T-cell (primary cell): ENCODE measurements at regions not wholly inside any gene's neighbourhood (a gene's known extent, or its start where the extent isn't known, plus 50 kb on each side); places are given as distances from the start of the nearest gene placed in this dataset.

Experiments used
- ATAC-seq, 4 experiments: fragments of 200-7000 bp in 3 of 4; fragments of 150-1000 bp in 1 of 4; cut with Tn5 transposase; replicated peaks in 1 of 4; 1 replicate in 3 of 4; 2 replicates in 1 of 4; pipeline ENCODE4 v1.10.0; 2021; ENCODE audit warnings: moderate library complexity in 3 of 4, mild to moderate bottlenecking in 2 of 4, moderate number of reproducible peaks in 1 of 4
- CTCF ChIA-PET, 2 donors: fragments of 300-600 bp; sonication (Branson Sonifier 250); formaldehyde crosslinking; loops; one replicate each; lab custom pipeline; 2022; ENCODE audit warnings: antibody characterized with exemption in 2 of 2; lab: Charles Lee
- POLR2A ChIA-PET, 2 donors: fragments of 300-600 bp; sonication (Branson Sonifier 250); formaldehyde crosslinking; loops; one replicate each; lab custom pipeline; 2022; ENCODE audit warnings: antibody characterized with exemption in 2 of 2; lab: Charles Lee
- DNase-seq, 35 experiments: peaks; one replicate each; pipeline versions ENCODE4 v3.0.0 to v3.0.0-alpha.2; 2013 to 2023
- H3K27ac ChIP-seq: one replicate; pipeline ENCODE4 v1.5.1; 2013; ENCODE audit warnings: low read length
- H3K27me3 ChIP-seq, 2 experiments: replicated peaks in 1 of 2; 1 replicate in 1 of 2; 2 replicates in 1 of 2; pipeline versions ENCODE4 v1.6.1 to v1.7.0; 2013; ENCODE audit warnings: low read length in 1 of 2, mixed read lengths in 1 of 2; ENCODE audit not compliant: control insufficient read depth in 2 of 2, insufficient read depth in 2 of 2; ENCODE audit errors: extremely low read depth in 1 of 2
- H3K36me3 ChIP-seq, 2 donors: 1 replicate in 1 of 2; 2 replicates in 1 of 2; pipeline versions ENCODE4 v1.6.1 to v1.7.0; 2013; ENCODE audit warnings: low read length in 1 of 2; ENCODE audit not compliant: control insufficient read depth in 2 of 2, insufficient read depth in 1 of 2; ENCODE audit errors: extremely low read depth in 1 of 2
- H3K4me1 ChIP-seq, 2 experiments: 1 replicate in 1 of 2; 2 replicates in 1 of 2; pipeline versions ENCODE4 v1.6.1 to v1.7.0; 2013; ENCODE audit warnings: low read length in 2 of 2, mixed read lengths in 1 of 2; ENCODE audit not compliant: insufficient read depth in 2 of 2, control insufficient read depth in 1 of 2; ENCODE audit errors: extremely low read depth in 1 of 2
- H3K4me3 ChIP-seq, 2 donors: 1 replicate in 1 of 2; 2 replicates in 1 of 2; pipeline versions ENCODE4 v1.5.1 to v1.7.0; 2013; ENCODE audit warnings: mild to moderate bottlenecking in 2 of 2, low read length in 1 of 2, moderate library complexity in 1 of 2; ENCODE audit not compliant: control insufficient read depth in 1 of 2; ENCODE audit errors: extremely low read depth in 1 of 2
- H3K9me3 ChIP-seq: 2 replicates; pipeline ENCODE4 v1.7.0; 2013
- H3K27ac Mint-ChIP-seq, 2 donors: one replicate each; pipeline ENCODE4 v1.8.0; 2020 to 2021; ENCODE audit warnings: mild to moderate bottlenecking in 2 of 2, mixed read lengths in 2 of 2
- H3K27me3 Mint-ChIP-seq, 2 donors: one replicate each; pipeline ENCODE4 v1.8.0; 2021 to 2022; ENCODE audit warnings: mixed read lengths in 2 of 2
- H3K36me3 Mint-ChIP-seq: one replicate; pipeline ENCODE4 v1.8.0; 2021; ENCODE audit warnings: mixed read lengths
- H3K4me1 Mint-ChIP-seq, 3 donors: one replicate each; pipeline ENCODE4 v1.8.0; 2020 to 2022; ENCODE audit warnings: mixed read lengths in 3 of 3, mild to moderate bottlenecking in 1 of 3
- H3K4me3 Mint-ChIP-seq, 3 donors: one replicate each; pipeline ENCODE4 v1.8.0; 2020 to 2022; ENCODE audit warnings: mild to moderate bottlenecking in 3 of 3, mixed read lengths in 3 of 3, moderate library complexity in 3 of 3
- H3K9me3 Mint-ChIP-seq, 3 donors: one replicate each; pipeline ENCODE4 v1.8.0; 2020 to 2022; ENCODE audit warnings: mixed read lengths in 3 of 3
- WGBS: methylation state at CpG from one replicate; pipeline ENCODE4 v1.1.5; 2013; ENCODE audit warnings: missing lambda C conversion rate; ENCODE audit not compliant: insufficient coverage; 5-methylcytosine and 5-hydroxymethylcytosine counted together

DNA sequence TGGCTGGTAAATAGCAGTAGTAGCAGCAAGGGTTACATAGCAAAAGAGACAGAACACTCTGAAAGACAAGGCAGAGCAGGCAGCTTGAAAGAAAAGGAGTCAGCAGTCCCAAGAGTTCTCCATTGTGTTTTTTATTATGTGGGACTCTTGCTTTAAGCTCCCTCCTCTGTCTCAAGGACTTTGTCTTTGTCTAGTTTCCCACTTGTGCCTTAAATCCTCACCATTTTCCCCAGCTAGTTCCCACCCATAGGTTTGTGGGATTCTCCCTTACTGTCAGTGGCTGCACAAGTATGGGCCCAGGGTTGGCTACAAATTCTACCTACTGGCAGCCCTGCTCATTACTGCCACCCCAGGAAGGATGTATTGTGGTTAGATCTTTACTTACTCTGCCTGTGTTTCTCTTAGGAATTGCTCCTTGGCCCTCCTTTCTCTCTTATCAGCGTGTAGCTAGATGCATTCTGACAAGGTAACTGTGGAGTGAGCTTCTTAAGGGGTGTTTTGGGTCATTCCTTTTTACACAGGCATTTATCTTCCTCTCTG, 413.4 kb upstream of the PCDH9 start:
- H3K9me3 Mint-ChIP-seq, result peaks cover 18 to 37% (median 20%) of the 10 kb centered on the region in 3 donors
- ATAC-seq (no peak), DNase-seq (no peak)
- no peaks in the 10 kb centered on the region for H3K27me3 ChIP-seq
- no peak overlapping the region for H3K4me3 ChIP-seq
- H3K4me1 ChIP-seq, result no peaks in the 10 kb centered on the region
- no peak overlapping the region for H3K27ac ChIP-seq
- H3K36me3 ChIP-seq, result no peaks in the 10 kb centered on the region
- no CpG with 5 or more reads among the region's 1 CpG for WGBS
- no peaks in the 10 kb centered on the region for H3K9me3 ChIP-seq
- POLR2A ChIA-PET, result no interaction called here
- H3K4me3 Mint-ChIP-seq, result no peak overlapping the region
- H3K27me3 Mint-ChIP-seq, result no peaks in the 10 kb centered on the region
- H3K4me1 Mint-ChIP-seq, result no peaks in the 10 kb centered on the region
- no peak overlapping the region for H3K27ac Mint-ChIP-seq
- H3K36me3 Mint-ChIP-seq, result no peaks in the 10 kb centered on the region
- CTCF ChIA-PET, result no interaction called here

DNA sequence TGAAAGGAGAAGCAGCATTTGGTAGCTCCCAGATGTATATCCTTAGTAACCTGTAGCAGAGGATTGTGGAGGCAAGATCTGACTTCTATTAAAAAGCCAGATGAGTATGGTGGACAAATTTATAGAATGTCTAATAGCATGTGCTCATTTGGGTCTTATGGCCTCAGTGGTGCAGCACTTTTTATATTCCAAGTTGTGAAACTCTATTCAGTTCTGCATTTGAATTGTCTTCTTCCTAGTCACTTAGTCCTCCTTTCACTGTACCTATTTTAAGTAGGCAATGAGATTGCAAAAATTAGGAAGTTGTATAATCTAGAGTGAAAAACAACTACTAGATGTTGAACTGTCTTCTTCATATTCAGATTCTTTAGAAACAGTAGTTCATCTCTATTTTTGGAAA, 412.5 kb upstream of the PCDH9 start:
- Histone ChIP-seq H3K4me1 (no peaks in the 10 kb centered on the region), H3K27me3 (no peaks in the 10 kb centered on the region), H3K36me3 (no peaks in the 10 kb centered on the region), H3K4me3 (no peak overlapping the region), H3K9me3 (no peaks in the 10 kb centered on the region), H3K27ac (no peak overlapping the region)
- POLR2A ChIA-PET, result no interaction called here
- DNase-seq (no peak), ATAC-seq (no peak)
- Mint-ChIP-seq H3K4me1 (no peaks in the 10 kb centered on the region), H3K27ac (no peak overlapping the region), H3K27me3 (no peaks in the 10 kb centered on the region), H3K36me3 (no peaks in the 10 kb centered on the region), H3K9me3 (peaks cover 20 to 42% (median 22%) of the 10 kb centered on the region in 3 donors), H3K4me3 (no peak overlapping the region)
- CTCF ChIA-PET, result no interaction called here

DNA sequence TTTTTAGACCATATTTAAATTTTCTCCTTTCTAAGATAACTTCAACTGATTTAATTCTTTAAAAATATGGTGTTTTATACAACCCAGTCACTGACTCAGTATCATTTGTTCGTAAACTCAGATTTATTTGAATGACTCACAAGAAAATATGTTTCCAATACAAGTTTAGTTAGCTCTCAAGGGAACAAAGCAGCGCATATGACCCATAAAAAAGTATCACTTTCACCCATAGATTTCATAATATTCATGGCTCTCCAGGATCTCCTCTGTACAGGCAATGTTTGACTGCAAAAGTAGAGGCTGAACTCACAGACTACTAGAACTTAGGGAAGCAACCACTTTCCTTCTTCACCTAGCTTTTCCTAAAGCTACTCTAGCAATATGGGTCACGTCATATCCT, 405.6 kb upstream of the PCDH9 start:
- Mint-ChIP-seq H3K36me3 (no peaks in the 10 kb centered on the region), H3K9me3 (peaks cover 9 to 18% (median 18%) of the 10 kb centered on the region in 3 donors), H3K27ac (no peak overlapping the region), H3K4me1 (no peaks in the 10 kb centered on the region), H3K4me3 (no peak overlapping the region), H3K27me3 (no peaks in the 10 kb centered on the region)
- Histone ChIP-seq H3K27ac (no peak overlapping the region), H3K4me3 (no peak overlapping the region), H3K4me1 (no peaks in the 10 kb centered on the region), H3K36me3 (no peaks in the 10 kb centered on the region), H3K27me3 (no peaks in the 10 kb centered on the region), H3K9me3 (no peaks in the 10 kb centered on the region)
- CTCF ChIA-PET, result no interaction called here
- no peak for ATAC-seq
- 100% methylated on average over 1 of the region's 3 CpGs for WGBS
- POLR2A ChIA-PET, result no interaction called here
- no peak for DNase-seq

DNA sequence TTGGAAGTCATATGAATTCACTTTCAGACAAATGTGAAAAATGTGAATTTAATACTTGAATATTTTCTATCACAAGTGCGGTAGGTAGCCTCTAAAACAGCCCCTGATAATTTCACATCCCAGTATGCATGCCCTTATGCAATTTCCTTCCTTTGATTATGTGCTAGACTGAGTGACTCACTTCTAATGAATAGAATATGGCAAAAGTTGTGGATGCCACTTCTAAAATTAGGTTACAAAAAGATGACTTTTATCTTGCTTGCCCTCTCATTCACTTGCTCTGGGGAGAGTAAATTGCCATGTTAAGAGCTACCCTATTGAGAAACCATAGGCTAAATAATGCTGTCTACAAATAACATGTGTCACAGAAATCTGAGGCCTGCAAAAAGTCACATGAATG, 402.5 kb upstream of the PCDH9 start:
- Histone ChIP-seq H3K4me3 (no peak overlapping the region), H3K9me3 (no peaks in the 10 kb centered on the region), H3K36me3 (no peaks in the 10 kb centered on the region), H3K27me3 (no peaks in the 10 kb centered on the region), H3K27ac (no peak overlapping the region), H3K4me1 (no peaks in the 10 kb centered on the region)
- WGBS, result no CpG with 5 or more reads among the region's 1 CpG
- H3K9me3 Mint-ChIP-seq, result peaks cover 10 to 19% (median 13%) of the 10 kb centered on the region in 3 donors
- POLR2A ChIA-PET, result no interaction called here
- CTCF ChIA-PET, result no interaction called here
- ATAC-seq (no peak), DNase-seq (no peak)
- H3K27me3 Mint-ChIP-seq, result no peaks in the 10 kb centered on the region
- H3K36me3 Mint-ChIP-seq, result no peaks in the 10 kb centered on the region
- H3K4me3 Mint-ChIP-seq, result no peak overlapping the region
- no peak overlapping the region for H3K27ac Mint-ChIP-seq
- H3K4me1 Mint-ChIP-seq, result no peaks in the 10 kb centered on the region

DNA sequence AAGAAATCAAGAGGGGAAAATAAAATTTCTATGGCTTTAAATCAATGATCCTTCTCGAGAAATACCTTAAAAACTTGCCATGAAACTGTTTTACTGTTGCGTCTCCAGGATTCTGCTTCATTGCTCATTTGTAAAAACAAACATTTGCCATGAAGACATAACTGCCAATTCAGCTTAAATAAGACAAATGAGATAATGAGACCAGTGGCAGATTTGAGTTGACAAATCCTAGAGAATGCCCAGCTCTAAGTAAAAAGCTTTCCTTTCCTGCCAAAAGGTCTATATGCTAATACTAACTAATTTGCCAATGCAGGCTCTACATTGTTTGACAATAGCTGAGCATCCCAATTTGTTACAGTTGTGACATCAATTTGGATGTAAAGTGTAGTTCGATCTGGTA, 400.5 kb upstream of the PCDH9 start:
- H3K27ac ChIP-seq, result no peak overlapping the region
- CTCF ChIA-PET, result no interaction called here
- no peaks in the 10 kb centered on the region for H3K27me3 ChIP-seq
- H3K4me1 ChIP-seq, result no peaks in the 10 kb centered on the region
- Mint-ChIP-seq H3K9me3 (peaks cover 14 to 30% (median 18%) of the 10 kb centered on the region in 3 donors), H3K36me3 (no peaks in the 10 kb centered on the region), H3K4me3 (no peak overlapping the region), H3K27ac (no peak overlapping the region), H3K27me3 (no peaks in the 10 kb centered on the region), H3K4me1 (no peaks in the 10 kb centered on the region)
- POLR2A ChIA-PET, result no interaction called here
- H3K4me3 ChIP-seq, result no peak overlapping the region
- DNase-seq (no peak), ATAC-seq (no peak)
- no peaks in the 10 kb centered on the region for H3K9me3 ChIP-seq
- no peaks in the 10 kb centered on the region for H3K36me3 ChIP-seq
- no CpG with 5 or more reads among the region's 3 CpGs for WGBS

DNA sequence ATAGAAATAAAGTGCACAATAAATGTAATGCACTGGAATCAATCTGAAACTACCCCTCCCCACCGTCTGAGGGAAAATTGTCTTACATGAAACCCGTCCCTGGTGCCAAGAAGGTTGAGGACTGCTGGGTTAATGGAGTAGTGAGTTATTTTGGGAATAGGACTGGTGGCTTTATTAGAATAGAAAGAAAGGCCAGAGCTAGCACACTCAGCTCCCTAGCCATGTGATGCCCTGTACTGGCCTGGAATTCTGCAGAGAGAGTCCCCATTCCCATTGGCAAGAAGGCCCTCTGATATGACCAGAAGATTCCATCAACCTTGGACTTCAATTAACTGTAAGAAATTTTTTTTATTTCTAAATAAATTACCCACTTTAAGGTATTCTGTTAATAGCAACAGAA, 393.5 kb upstream of the PCDH9 start:
- H3K4me1 ChIP-seq, result no peaks in the 10 kb centered on the region
- H3K4me3 ChIP-seq, result no peak overlapping the region
- H3K9me3 ChIP-seq, result no peaks in the 10 kb centered on the region
- DNase-seq (no peak), ATAC-seq (no peak)
- CTCF ChIA-PET, result no interaction called here
- no peaks in the 10 kb centered on the region for H3K27me3 ChIP-seq
- H3K27ac ChIP-seq, result no peak overlapping the region
- POLR2A ChIA-PET, result no interaction called here
- no peaks in the 10 kb centered on the region for H3K27me3 Mint-ChIP-seq
- WGBS, result no CpG with 5 or more reads among the region's 2 CpGs
- no peaks in the 10 kb centered on the region for H3K4me1 Mint-ChIP-seq
- H3K27ac Mint-ChIP-seq, result no peak overlapping the region
- no peak overlapping the region for H3K4me3 Mint-ChIP-seq
- H3K36me3 Mint-ChIP-seq, result no peaks in the 10 kb centered on the region
- H3K9me3 Mint-ChIP-seq, result peaks cover 9 to 32% (median 10%) of the 10 kb centered on the region in 3 donors
- no peaks in the 10 kb centered on the region for H3K36me3 ChIP-seq

DNA sequence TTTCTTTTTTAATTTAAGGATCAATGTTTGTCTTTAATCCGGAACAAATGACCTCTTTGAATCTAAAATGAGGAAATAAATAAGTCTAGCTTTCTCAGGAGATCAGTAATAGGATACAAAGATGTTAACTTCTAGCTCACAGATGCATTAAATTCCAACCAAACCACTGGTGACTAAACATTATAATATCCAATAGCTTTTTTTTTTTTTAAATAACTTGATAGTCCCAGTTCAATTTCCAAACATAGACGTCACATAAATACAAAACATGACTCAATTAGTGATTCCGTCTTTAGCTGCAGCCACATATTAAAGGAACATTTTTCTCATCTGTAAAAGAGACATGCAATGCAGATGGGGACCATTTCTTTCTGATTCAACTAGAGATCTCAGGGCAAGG, 390.5 kb upstream of the PCDH9 start:
- DNase-seq (no peak), ATAC-seq (no peak)
- Histone ChIP-seq H3K36me3 (no peaks in the 10 kb centered on the region), H3K9me3 (no peaks in the 10 kb centered on the region), H3K27me3 (no peaks in the 10 kb centered on the region), H3K4me1 (no peaks in the 10 kb centered on the region), H3K27ac (no peak overlapping the region), H3K4me3 (no peak overlapping the region)
- no peak overlapping the region for H3K4me3 Mint-ChIP-seq
- H3K4me1 Mint-ChIP-seq, result no peaks in the 10 kb centered on the region
- CTCF ChIA-PET, result interaction anchor here in 1 of 2 donors (0.5 kb wide), 1 partner anchor 9 kb away, joined by 3 read pairs; no protein-coding TSS in a partner anchor
- no peaks in the 10 kb centered on the region for H3K36me3 Mint-ChIP-seq
- no CpG with 5 or more reads among the region's 3 CpGs for WGBS
- no peaks in the 10 kb centered on the region for H3K27me3 Mint-ChIP-seq
- no peak overlapping the region for H3K27ac Mint-ChIP-seq
- H3K9me3 Mint-ChIP-seq, result peaks cover 0 to 12% (median 6%) of the 10 kb centered on the region in 3 donors
- POLR2A ChIA-PET, result no interaction called here
